Neutrophil (primary cell): ENCODE measurements at regions not wholly inside any gene's neighbourhood (a gene's known extent, or its start where the extent isn't known, plus 50 kb on each side); places are given as distances from the start of the nearest gene placed in this dataset.

Experiments used
- H3K27ac ChIP-seq: fragments of 200-600 bp; sonication (generic); 2 replicates; pipeline ENCODE4 v1.5.1; 2016; ENCODE audit warnings: mild to moderate bottlenecking, moderate library complexity
- H3K27me3 ChIP-seq: fragments of 200-600 bp; sonication (generic); 2 replicates; pipeline ENCODE4 v1.6.0; 2016; ENCODE audit warnings: mild to moderate bottlenecking
- H3K36me3 ChIP-seq: fragments of 200-600 bp; sonication (generic); 2 replicates; pipeline ENCODE4 v1.5.1; 2017
- H3K4me1 ChIP-seq, 2 experiments: fragments of 200-600 bp in 1 of 2; sonication (generic) in 1 of 2; 1 replicate in 1 of 2; 2 replicates in 1 of 2; pipeline versions ENCODE4 v1.5.1 to v1.6.1; 2013 to 2016; ENCODE audit warnings: low read depth in 1 of 2, low read length in 1 of 2, mild to moderate bottlenecking in 1 of 2, moderate library complexity in 1 of 2; ENCODE audit not compliant: control insufficient read depth in 1 of 2, insufficient read depth in 1 of 2
- H3K4me3 ChIP-seq, 2 experiments: fragments of 200-600 bp in 1 of 2; sonication (generic) in 1 of 2; 1 replicate in 1 of 2; 2 replicates in 1 of 2; pipeline ENCODE4 v1.5.1; 2013 to 2016; ENCODE audit warnings: low read depth in 1 of 2, low read length in 1 of 2, mild to moderate bottlenecking in 1 of 2, moderate library complexity in 1 of 2
- H3K9me3 ChIP-seq: fragments of 200-600 bp; sonication (generic); 2 replicates; pipeline ENCODE4 v1.5.1; 2016
- CTCF ChIP-seq: fragments of 200-600 bp; sonication (generic); IDR thresholded peaks from 2 replicates; pipeline ENCODE4 v1.5.1; 2016; ENCODE audit warnings: antibody characterized with exemption

DNA sequence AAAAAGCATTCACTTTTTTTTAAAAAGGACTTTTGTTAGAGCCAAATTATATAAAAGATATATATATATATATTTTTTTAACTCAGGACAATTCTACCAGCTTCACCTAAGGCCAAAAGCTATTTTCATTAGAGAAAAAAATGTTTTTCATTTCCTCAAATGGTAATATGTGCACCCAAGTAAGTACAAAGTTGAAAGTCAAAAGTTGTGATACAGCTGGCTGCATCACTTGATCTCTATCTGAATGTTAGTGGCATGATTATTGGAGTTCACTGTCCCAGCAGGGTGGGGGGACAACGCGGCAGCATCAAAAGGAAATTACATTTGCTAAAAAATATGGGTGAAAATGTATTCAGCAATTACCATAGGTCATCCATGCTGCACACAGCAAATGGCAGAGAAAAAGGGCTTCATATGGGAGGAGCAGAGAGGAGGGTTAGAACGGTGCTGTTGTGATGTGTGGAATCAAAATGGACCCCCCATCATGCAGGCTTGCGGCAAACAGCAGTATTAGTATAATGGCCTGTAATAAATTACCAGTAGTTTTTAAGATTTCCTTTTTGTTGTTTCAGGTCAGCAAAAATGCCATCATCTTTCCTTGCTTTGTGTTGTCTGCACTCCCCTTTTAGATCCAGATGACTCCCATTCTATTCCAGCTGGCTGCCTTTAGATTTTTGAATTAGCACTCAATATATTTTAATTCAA is 253.7 kb downstream of the MAT2B start:
- Histone ChIP-seq H3K36me3 (no peaks in the 10 kb centered on the region), H3K4me1 (no peaks in the 10 kb centered on the region), H3K9me3 (no peaks in the 10 kb centered on the region), H3K4me3 (no peak overlapping the region), H3K27ac (no peak overlapping the region), H3K27me3 (no peaks in the 10 kb centered on the region)
- no peak for TF ChIP-seq CTCF

DNA sequence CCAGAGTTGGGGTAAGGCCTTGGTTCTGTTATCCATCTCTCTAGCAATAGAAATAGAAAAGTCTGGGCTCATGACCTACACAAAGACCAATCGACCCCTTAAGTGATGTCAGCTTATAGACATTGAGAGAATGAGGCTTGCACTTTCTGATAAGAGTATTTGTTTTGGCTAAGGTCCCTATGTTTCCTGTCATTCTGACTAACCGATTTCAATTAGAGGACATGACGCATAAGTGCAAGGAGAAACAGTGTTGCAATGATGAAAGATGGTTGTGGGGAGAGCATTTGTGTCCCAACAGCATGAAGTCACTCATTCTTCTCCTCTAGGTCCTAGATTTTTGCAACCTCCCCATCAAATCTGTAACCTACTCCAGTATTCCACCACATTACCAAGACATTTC is 255.1 kb downstream of the MAT2B start:
- Histone ChIP-seq H3K4me1 (no peaks in the 10 kb centered on the region), H3K36me3 (no peaks in the 10 kb centered on the region), H3K9me3 (no peaks in the 10 kb centered on the region), H3K4me3 (no peak overlapping the region), H3K27me3 (no peaks in the 10 kb centered on the region), H3K27ac (no peak overlapping the region)
- TF ChIP-seq CTCF: no peak

GRCh38 chr5:163766936-163767670 is 261.7 kb downstream of the MAT2B start:
- Histone ChIP-seq H3K4me3 (no peak overlapping the region), H3K27me3 (no peaks in the 10 kb centered on the region), H3K27ac (no peak overlapping the region), H3K4me1 (no peaks in the 10 kb centered on the region), H3K9me3 (no peaks in the 10 kb centered on the region), H3K36me3 (no peaks in the 10 kb centered on the region)
- TF ChIP-seq CTCF: no peak

DNA sequence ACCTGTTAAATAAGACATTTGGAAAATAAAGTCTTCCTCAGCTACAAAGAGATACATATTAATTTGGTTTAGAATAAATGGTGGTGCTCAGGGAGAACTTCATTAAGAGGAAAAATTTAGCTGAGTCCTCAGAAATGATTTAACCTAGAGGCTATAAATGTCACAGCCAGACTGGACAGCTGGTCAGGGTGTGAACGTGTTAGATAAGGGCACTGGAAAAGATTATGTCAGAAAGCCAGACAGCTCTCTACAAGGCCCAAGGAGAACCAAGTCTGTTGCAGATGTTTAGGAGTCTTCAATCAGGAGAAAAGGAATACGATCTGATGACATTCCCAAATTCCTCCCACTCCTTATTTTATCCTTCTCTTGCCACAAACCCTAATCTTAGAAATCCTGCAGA is 265.2 kb downstream of the MAT2B start:
- H3K27ac ChIP-seq: no peak overlapping the region
- no peaks in the 10 kb centered on the region for H3K27me3 ChIP-seq
- H3K9me3 ChIP-seq: no peaks in the 10 kb centered on the region
- no peak overlapping the region for H3K4me3 ChIP-seq
- H3K4me1 ChIP-seq: no peaks in the 10 kb centered on the region
- no peak for TF ChIP-seq CTCF
- no peaks in the 10 kb centered on the region for H3K36me3 ChIP-seq

GRCh38 chr5:163772241-163772640 is 266.8 kb downstream of the MAT2B start:
- H3K4me3 ChIP-seq: no peak overlapping the region
- H3K27ac ChIP-seq: no peak overlapping the region
- no peaks in the 10 kb centered on the region for H3K36me3 ChIP-seq
- no peak for TF ChIP-seq CTCF
- H3K27me3 ChIP-seq: no peaks in the 10 kb centered on the region
- no peaks in the 10 kb centered on the region for H3K9me3 ChIP-seq
- H3K4me1 ChIP-seq: no peaks in the 10 kb centered on the region
